ENCODE measurements at regions not wholly inside any gene's neighbourhood (a gene's known extent, or its start where the extent isn't known, plus 50 kb on each side); places are given as distances from the start of the nearest gene placed in this dataset.

DNA sequence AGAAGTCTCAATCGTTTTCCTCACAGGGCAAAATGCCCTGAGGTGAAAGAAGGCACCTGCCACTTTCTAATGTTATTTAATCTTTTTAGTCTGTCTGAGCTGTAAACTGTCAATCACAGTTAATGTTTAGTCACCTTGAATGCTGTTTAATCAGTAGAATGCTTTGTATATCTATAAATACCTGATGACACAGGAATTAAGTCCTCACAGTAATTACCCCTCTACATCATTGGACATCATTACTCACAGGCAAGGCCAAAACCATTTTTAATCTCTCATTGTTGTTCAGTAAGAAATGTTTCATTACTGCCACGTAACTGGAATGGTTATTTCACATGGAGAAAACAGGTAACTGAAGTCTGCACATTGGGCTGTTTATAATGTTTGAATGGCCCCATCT, 178.8 kb downstream of the EXOC5 start:
- Mint-ChIP-seq H3K4me1 (peaks cover 23 to 28% of the 10 kb centered on the region in 2 experiments), H3K27ac (no peak overlapping the region; a peak in 1 of 7 replicates), H3K27me3 (ENCODE audit: low read depth) (no peaks in the 10 kb centered on the region), H3K36me3 (ENCODE audit: insufficient read depth in 1 of 3, low read depth in 3 of 3) (peaks cover 11 to 23% (median 15%) of the 10 kb centered on the region in 3 experiments), H3K4me3 (no peak overlapping the region), H3K9me3 (peaks cover 12 to 22% of the 10 kb centered on the region in 2 experiments; a peak in 4 of 5 replicates)
- Histone ChIP-seq H4K8ac (replicated peaks; ENCODE audit: insufficient read length, low read depth, low read length) (no peak overlapping the region), H2BK15ac (ENCODE audit: low read depth, low read length) (no peak overlapping the region), H3K23me2 (ENCODE audit: insufficient read length, low read depth, low read length, poor library complexity, severe bottlenecking) (peaks cover 3% of the 10 kb centered on the region), H2BK12ac (ENCODE audit: insufficient read length, low read depth, low read length) (no peak overlapping the region), H2AFZ (ENCODE audit: low read length) (no peak overlapping the region), H3K23ac (ENCODE audit: insufficient read length, low read depth, low read length) (no peak overlapping the region), H3K4me1 (ENCODE audit: insufficient read depth, low read length) (peaks cover 4% of the 10 kb centered on the region; the same call in 1 of the 2 replicates), H3K9me3 (ENCODE audit: control insufficient read depth, low read depth, low read length) (no peaks in the 10 kb centered on the region), H2BK5ac (ENCODE audit: insufficient read length, low read length) (no peak overlapping the region), H2BK120ac (ENCODE audit: low read depth, low read length, poor library complexity, severe bottlenecking) (no peak overlapping the region), H4K91ac (ENCODE audit: insufficient read length, low read depth, low read length) (no peak overlapping the region), H2AK5ac (ENCODE audit: insufficient read length, low read length) (no peak overlapping the region), H3K4me2 (ENCODE audit: insufficient read depth, insufficient read length, low read length) (no peak overlapping the region), H3K9ac (ENCODE audit: extremely low read depth, insufficient read length, low read length) (no peak overlapping the region), H3K27ac (ENCODE audit: insufficient read length, low read depth, low read length) (no peak overlapping the region), H4K20me1 (ENCODE audit: control insufficient read depth, insufficient read depth, insufficient read length) (no peaks in the 10 kb centered on the region), H3K4ac (ENCODE audit: low read depth, low read length) (no peak overlapping the region), H3T11ph (ENCODE audit: low read length) (no peak overlapping the region), H2BK20ac (ENCODE audit: low read depth, low read length, poor library complexity, severe bottlenecking) (no peak overlapping the region), H3K14ac (ENCODE audit: insufficient read depth, low read length) (no peak overlapping the region), H3K56ac (ENCODE audit: insufficient read length, low read depth, low read length) (no peak overlapping the region), H3K79me2 (ENCODE audit: insufficient read depth, low read length) (no peaks in the 10 kb centered on the region), H3K18ac (ENCODE audit: insufficient read length, low read depth, low read length) (no peak overlapping the region), H3K79me1 (ENCODE audit: insufficient read depth, low read depth, low read length, poor library complexity, severe bottlenecking) (no peaks in the 10 kb centered on the region), H4K5ac (ENCODE audit: insufficient read length, low read depth, low read length) (no peak overlapping the region), H3K27me3 (ENCODE audit: insufficient read depth, low read length) (no peaks in the 10 kb centered on the region)
- DNase-seq, result no peak
- WGBS (ENCODE audit: extremely low coverage, insufficient read length, low lambda C conversion rate), result no CpG with 5 or more reads among the region's 2 CpGs
- TF ChIP-seq, protein P1, sequence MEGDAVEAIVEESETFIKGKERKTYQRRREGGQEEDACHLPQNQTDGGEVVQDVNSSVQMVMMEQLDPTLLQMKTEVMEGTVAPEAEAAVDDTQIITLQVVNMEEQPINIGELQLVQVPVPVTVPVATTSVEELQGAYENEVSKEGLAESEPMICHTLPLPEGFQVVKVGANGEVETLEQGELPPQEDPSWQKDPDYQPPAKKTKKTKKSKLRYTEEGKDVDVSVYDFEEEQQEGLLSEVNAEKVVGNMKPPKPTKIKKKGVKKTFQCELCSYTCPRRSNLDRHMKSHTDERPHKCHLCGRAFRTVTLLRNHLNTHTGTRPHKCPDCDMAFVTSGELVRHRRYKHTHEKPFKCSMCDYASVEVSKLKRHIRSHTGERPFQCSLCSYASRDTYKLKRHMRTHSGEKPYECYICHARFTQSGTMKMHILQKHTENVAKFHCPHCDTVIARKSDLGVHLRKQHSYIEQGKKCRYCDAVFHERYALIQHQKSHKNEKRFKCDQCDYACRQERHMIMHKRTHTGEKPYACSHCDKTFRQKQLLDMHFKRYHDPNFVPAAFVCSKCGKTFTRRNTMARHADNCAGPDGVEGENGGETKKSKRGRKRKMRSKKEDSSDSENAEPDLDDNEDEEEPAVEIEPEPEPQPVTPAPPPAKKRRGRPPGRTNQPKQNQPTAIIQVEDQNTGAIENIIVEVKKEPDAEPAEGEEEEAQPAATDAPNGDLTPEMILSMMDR (conservative IDR thresholded peaks at IDR 0.05), result no peak

Measured in H9 (cell line).